Ovary (tissue), 3 donors: ENCODE measurements at regions not wholly inside any gene's neighbourhood (a gene's known extent, or its start where the extent isn't known, plus 50 kb on each side); places are given as distances from the start of the nearest gene placed in this dataset.

Source experiments
- CTCF ChIP-seq, 3 donors: fragments of 450-650 bp in 2 of 3; fragments of 200-600 bp in 1 of 3; IDR thresholded peaks; one replicate each; pipeline versions ENCODE4 v1.5.1 to v1.8.0; 2016 to 2022; ENCODE audit warnings: antibody characterized with exemption in 3 of 3, mild to moderate bottlenecking in 1 of 3
- EP300 ChIP-seq: sonication (generic); formaldehyde crosslinking; IDR thresholded peaks from one replicate; pipeline ENCODE4 v1.6.1; 2017; ENCODE audit warnings: antibody characterized with exemption
- POLR2A ChIP-seq: fragments of 450-650 bp; IDR thresholded peaks from one replicate; pipeline ENCODE4 v1.6.1; 2017; ENCODE audit warnings: antibody characterized with exemption, mild to moderate bottlenecking, moderate library complexity
- donor health status: DM: no; HTN: no; CAD: no.

- no peak for TF ChIP-seq CTCF (IDR thresholded peaks at IDR 0.05)
- TF ChIP-seq EP300, result no peak
- no peak for TF ChIP-seq POLR2A
These were observed 52.2 kb upstream of the EPB41L1 start for GRCh38 chr20:36102306-36102705.
